Activated CD4-positive, alpha-beta T cell treated with anti-CD3 and anti-CD28 coated beads, Interleukin-2, amount 10 ng/mL, durations not matched to agents 7 days and 5 days (primary cell): ENCODE measurements at regions not wholly inside any gene's neighbourhood (a gene's known extent, or its start where the extent isn't known, plus 50 kb on each side); places are given as distances from the start of the nearest gene placed in this dataset.

Source experiments
- CTCF ChIA-PET: fragments of 350-600 bp; sonication (Branson Sonifier 250); formaldehyde crosslinking; loops from one replicate; lab custom pipeline; 2021; ENCODE audit warnings: antibody characterized with exemption; lab: Charles Lee
- POLR2A ChIA-PET: fragments of 350-600 bp; sonication (Branson Sonifier 250); formaldehyde crosslinking; loops from one replicate; lab custom pipeline; 2021; ENCODE audit warnings: antibody characterized with exemption; lab: Charles Lee
- DNase-seq: peaks from one replicate; pipeline ENCODE4 v3.0.0-alpha.2; 2020
- H3K27ac Mint-ChIP-seq: one replicate; pipeline ENCODE4 v1.8.0; 2021; ENCODE audit warnings: mild to moderate bottlenecking, moderate library complexity, mixed read lengths
- H3K27me3 Mint-ChIP-seq: one replicate; pipeline ENCODE4 v1.8.0; 2021; ENCODE audit warnings: mixed read lengths
- H3K36me3 Mint-ChIP-seq: one replicate; pipeline ENCODE4 v1.8.0; 2021; ENCODE audit warnings: low read depth, mixed read lengths
- H3K4me1 Mint-ChIP-seq: one replicate; pipeline ENCODE4 v1.8.0; 2021; ENCODE audit warnings: mixed read lengths
- H3K4me3 Mint-ChIP-seq: one replicate; pipeline ENCODE4 v1.8.0; 2021; ENCODE audit warnings: mild to moderate bottlenecking, moderate library complexity, mixed read lengths
- H3K9me3 Mint-ChIP-seq: one replicate; pipeline ENCODE4 v1.8.0; 2021; ENCODE audit warnings: mixed read lengths

GRCh38 chr2:39515897-39516346 is 78.8 kb upstream of the MAP4K3 start:
- ChIA-PET POLR2A (no interaction called here), CTCF (interaction anchor here (1.2 kb wide), 1 partner anchor 22 kb away, joined by 3 read pairs; no protein-coding TSS in a partner anchor)
- peaks cover 19% of the 10 kb centered on the region for H3K4me1 Mint-ChIP-seq
- H3K4me3 Mint-ChIP-seq, result no peak overlapping the region
- no peaks in the 10 kb centered on the region for H3K36me3 Mint-ChIP-seq
- H3K27ac Mint-ChIP-seq, result no peak overlapping the region
- DNase-seq, result no peak
- H3K27me3 Mint-ChIP-seq, result no peaks in the 10 kb centered on the region
- peaks cover 2% of the 10 kb centered on the region for H3K9me3 Mint-ChIP-seq

- peaks cover 19% of the 10 kb centered on the region for H3K4me1 Mint-ChIP-seq
- no peaks in the 10 kb centered on the region for H3K27me3 Mint-ChIP-seq
- H3K9me3 Mint-ChIP-seq, result peaks cover 2% of the 10 kb centered on the region
- no peaks in the 10 kb centered on the region for H3K36me3 Mint-ChIP-seq
- ChIA-PET CTCF (interaction anchor here (1.2 kb wide), 1 partner anchor 22 kb away, joined by 3 read pairs; no protein-coding TSS in a partner anchor), POLR2A (no interaction called here)
- H3K4me3 Mint-ChIP-seq, result no peak overlapping the region
- H3K27ac Mint-ChIP-seq, result no peak overlapping the region
- no peak for DNase-seq
Measured at GRCh38 chr2:39516347-39517101, 79.4 kb upstream of the MAP4K3 start.

- Mint-ChIP-seq H3K4me1 (peaks cover 14% of the 10 kb centered on the region), H3K4me3 (no peak overlapping the region), H3K9me3 (peaks cover 2% of the 10 kb centered on the region), H3K27ac (no peak overlapping the region), H3K27me3 (no peaks in the 10 kb centered on the region), H3K36me3 (no peaks in the 10 kb centered on the region)
- ChIA-PET POLR2A (no interaction called here), CTCF (no interaction called here)
- no peak for DNase-seq
Measured at GRCh38 chr2:39517102-39517436, 80.0 kb upstream of the MAP4K3 start.

GRCh38 chr2:39517622-39518021 is 80.5 kb upstream of the MAP4K3 start:
- Mint-ChIP-seq H3K27me3 (no peaks in the 10 kb centered on the region), H3K4me3 (no peak overlapping the region), H3K36me3 (no peaks in the 10 kb centered on the region), H3K27ac (no peak overlapping the region), H3K9me3 (peaks cover 7% of the 10 kb centered on the region), H3K4me1 (peaks cover 14% of the 10 kb centered on the region)
- no peak for DNase-seq
- POLR2A ChIA-PET, result no interaction called here
- CTCF ChIA-PET, result no interaction called here

- ChIA-PET POLR2A (no interaction called here), CTCF (interaction anchor here (0.7 kb wide), 1 partner anchor 240 kb away, joined by 3 read pairs; no protein-coding TSS in a partner anchor)
- no peak overlapping the region for H3K4me3 Mint-ChIP-seq
- H3K36me3 Mint-ChIP-seq, result no peaks in the 10 kb centered on the region
- H3K4me1 Mint-ChIP-seq, result no peaks in the 10 kb centered on the region
- no peak overlapping the region for H3K27ac Mint-ChIP-seq
- DNase-seq, result no peak
- H3K27me3 Mint-ChIP-seq, result no peaks in the 10 kb centered on the region
- peaks cover 7% of the 10 kb centered on the region for H3K9me3 Mint-ChIP-seq
Measured at GRCh38 chr2:39519886-39520285, 82.8 kb upstream of the MAP4K3 start.

GRCh38 chr2:39521876-39522517 is 84.9 kb upstream of the MAP4K3 start:
- DNase-seq, result no peak
- CTCF ChIA-PET, result no interaction called here
- no peak overlapping the region for H3K4me3 Mint-ChIP-seq

GRCh38 chr2:39522518-39522877 is 85.4 kb upstream of the MAP4K3 start:
- H3K36me3 Mint-ChIP-seq, result no peaks in the 10 kb centered on the region
- no peak overlapping the region for H3K4me3 Mint-ChIP-seq
- ChIA-PET CTCF (no interaction called here), POLR2A (no interaction called here)
- H3K4me1 Mint-ChIP-seq, result no peaks in the 10 kb centered on the region
- no peak overlapping the region for H3K27ac Mint-ChIP-seq
- DNase-seq, result no peak
- peaks cover 7% of the 10 kb centered on the region for H3K9me3 Mint-ChIP-seq
- H3K27me3 Mint-ChIP-seq, result no peaks in the 10 kb centered on the region

More at GRCh38 chr2:39521876-39522517, 84.9 kb upstream of the MAP4K3 start:
- no peak overlapping the region for H3K27ac Mint-ChIP-seq
- H3K27me3 Mint-ChIP-seq, result no peaks in the 10 kb centered on the region
- H3K36me3 Mint-ChIP-seq, result no peaks in the 10 kb centered on the region
- H3K4me1 Mint-ChIP-seq, result no peaks in the 10 kb centered on the region
- POLR2A ChIA-PET, result no interaction called here
- peaks cover 7% of the 10 kb centered on the region for H3K9me3 Mint-ChIP-seq

GRCh38 chr2:39523308-39524044 is 86.4 kb upstream of the MAP4K3 start:
- CTCF ChIA-PET, result interaction anchor here (0.6 to 0.8 kb wide), 2 partner anchors 22 to 1767 kb away, joined by 3 to 5 read pairs; no protein-coding TSS in a partner anchor
- DNase-seq, result no peak
- peaks cover 7% of the 10 kb centered on the region for H3K9me3 Mint-ChIP-seq
- H3K4me3 Mint-ChIP-seq, result no peak overlapping the region
- no peaks in the 10 kb centered on the region for H3K4me1 Mint-ChIP-seq
- POLR2A ChIA-PET, result no interaction called here
- H3K27ac Mint-ChIP-seq, result no peak overlapping the region
- no peaks in the 10 kb centered on the region for H3K36me3 Mint-ChIP-seq
- no peaks in the 10 kb centered on the region for H3K27me3 Mint-ChIP-seq

GRCh38 chr2:39524061-39524460 is 87.0 kb upstream of the MAP4K3 start:
- Mint-ChIP-seq H3K27ac (no peak overlapping the region), H3K4me1 (no peaks in the 10 kb centered on the region), H3K4me3 (no peak overlapping the region), H3K27me3 (no peaks in the 10 kb centered on the region), H3K9me3 (peaks cover 7% of the 10 kb centered on the region), H3K36me3 (no peaks in the 10 kb centered on the region)
- DNase-seq, result no peak
- ChIA-PET POLR2A (no interaction called here), CTCF (interaction anchor here (0.6 kb wide), 1 partner anchor 1767 kb away, joined by 5 read pairs; no protein-coding TSS in a partner anchor)

- Mint-ChIP-seq H3K36me3 (no peaks in the 10 kb centered on the region), H3K27me3 (no peaks in the 10 kb centered on the region), H3K4me3 (no peak overlapping the region), H3K27ac (no peak overlapping the region), H3K9me3 (peaks cover 7% of the 10 kb centered on the region), H3K4me1 (no peaks in the 10 kb centered on the region)
- ChIA-PET CTCF (interaction anchor here (0.5 kb wide), 1 partner anchor 38 kb away, joined by 3 read pairs; no protein-coding TSS in a partner anchor), POLR2A (no interaction called here)
- no peak for DNase-seq
Measured at GRCh38 chr2:39524756-39525635, 87.9 kb upstream of the MAP4K3 start.

- no peaks in the 10 kb centered on the region for H3K27me3 Mint-ChIP-seq
- peaks cover 5% of the 10 kb centered on the region for H3K9me3 Mint-ChIP-seq
- no peaks in the 10 kb centered on the region for H3K4me1 Mint-ChIP-seq
- H3K4me3 Mint-ChIP-seq, result no peak overlapping the region
- ChIA-PET POLR2A (no interaction called here), CTCF (interaction anchor here (0.5 kb wide), 1 partner anchor 38 kb away, joined by 3 read pairs; no protein-coding TSS in a partner anchor)
- no peak for DNase-seq
- H3K36me3 Mint-ChIP-seq, result no peaks in the 10 kb centered on the region
- H3K27ac Mint-ChIP-seq, result no peak overlapping the region
Measured at GRCh38 chr2:39525636-39526412, 88.7 kb upstream of the MAP4K3 start.
